ENCODE measurements at regions not wholly inside any gene's neighbourhood (a gene's known extent, or its start where the extent isn't known, plus 50 kb on each side); places are given as distances from the start of the nearest gene placed in this dataset.

- TF ChIP-seq, protein P1, sequence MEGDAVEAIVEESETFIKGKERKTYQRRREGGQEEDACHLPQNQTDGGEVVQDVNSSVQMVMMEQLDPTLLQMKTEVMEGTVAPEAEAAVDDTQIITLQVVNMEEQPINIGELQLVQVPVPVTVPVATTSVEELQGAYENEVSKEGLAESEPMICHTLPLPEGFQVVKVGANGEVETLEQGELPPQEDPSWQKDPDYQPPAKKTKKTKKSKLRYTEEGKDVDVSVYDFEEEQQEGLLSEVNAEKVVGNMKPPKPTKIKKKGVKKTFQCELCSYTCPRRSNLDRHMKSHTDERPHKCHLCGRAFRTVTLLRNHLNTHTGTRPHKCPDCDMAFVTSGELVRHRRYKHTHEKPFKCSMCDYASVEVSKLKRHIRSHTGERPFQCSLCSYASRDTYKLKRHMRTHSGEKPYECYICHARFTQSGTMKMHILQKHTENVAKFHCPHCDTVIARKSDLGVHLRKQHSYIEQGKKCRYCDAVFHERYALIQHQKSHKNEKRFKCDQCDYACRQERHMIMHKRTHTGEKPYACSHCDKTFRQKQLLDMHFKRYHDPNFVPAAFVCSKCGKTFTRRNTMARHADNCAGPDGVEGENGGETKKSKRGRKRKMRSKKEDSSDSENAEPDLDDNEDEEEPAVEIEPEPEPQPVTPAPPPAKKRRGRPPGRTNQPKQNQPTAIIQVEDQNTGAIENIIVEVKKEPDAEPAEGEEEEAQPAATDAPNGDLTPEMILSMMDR (conservative IDR thresholded peaks at IDR 0.05; ENCODE audit: low read length): no peak
- no peak for TF ChIP-seq EZH2phosphoT487 (IDR thresholded peaks at IDR 0.05; ENCODE audit: borderline replicate concordance)
Observed at GRCh38 chr22:44586351-44586990, 88.4 kb upstream of the RTL6 start.

Data from Loucy (cell line).